Mammary epithelial cell (primary cell): ENCODE measurements at regions not wholly inside any gene's neighbourhood (a gene's known extent, or its start where the extent isn't known, plus 50 kb on each side); places are given as distances from the start of the nearest gene placed in this dataset.

Experiments
- CTCF ChIP-seq, 2 donors: IDR thresholded peaks in 1 of 2; conservative IDR thresholded peaks in 1 of 2; 2 replicates each; pipeline ENCODE4 v1.5.1; 2011 to 2012; ENCODE audit warnings: inconsistent platforms in 2 of 2, low read length in 2 of 2, mild to moderate bottlenecking in 2 of 2, control low read depth in 1 of 2, low read depth in 1 of 2; ENCODE audit not compliant: insufficient read depth in 1 of 2; ENCODE audit errors: extremely low read depth in 1 of 2
- EZH2 ChIP-seq: IDR thresholded peaks from 2 replicates; pipeline ENCODE4 v1.6.1; 2012; ENCODE audit warnings: low read length, inconsistent platforms, borderline replicate concordance

DNA sequence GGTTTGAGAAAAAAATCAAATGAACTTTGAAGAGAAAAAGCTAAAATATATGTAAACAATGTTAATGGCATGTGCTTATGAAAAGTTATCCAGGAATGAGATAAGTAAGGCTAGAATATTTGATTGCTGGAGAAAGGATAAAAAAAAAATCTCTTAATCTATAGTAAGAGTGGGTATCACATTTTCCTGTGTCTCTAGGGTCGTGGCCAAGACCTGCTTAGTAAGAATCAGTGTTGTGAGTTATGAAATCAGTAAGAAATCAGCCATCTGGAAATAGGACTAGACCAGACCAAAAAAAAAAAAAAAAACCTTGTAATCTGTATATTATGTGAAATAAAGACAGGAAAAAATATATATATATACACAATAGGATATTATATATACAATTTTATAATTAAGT is 1153.9 kb downstream of the CDH11 start:
- TF ChIP-seq CTCF (conservative IDR thresholded peaks at IDR 0.05 in 1 of 2, IDR thresholded peaks at IDR 0.05 in 1 of 2; ENCODE audit: extremely low read depth in 1 of 2, insufficient read depth in 1 of 2, low read depth in 1 of 2, low read length in 2 of 2) (no peak), EZH2 (no peak)
